ENCODE measurements at regions not wholly inside any gene's neighbourhood (a gene's known extent, or its start where the extent isn't known, plus 50 kb on each side); places are given as distances from the start of the nearest gene placed in this dataset.

DNA sequence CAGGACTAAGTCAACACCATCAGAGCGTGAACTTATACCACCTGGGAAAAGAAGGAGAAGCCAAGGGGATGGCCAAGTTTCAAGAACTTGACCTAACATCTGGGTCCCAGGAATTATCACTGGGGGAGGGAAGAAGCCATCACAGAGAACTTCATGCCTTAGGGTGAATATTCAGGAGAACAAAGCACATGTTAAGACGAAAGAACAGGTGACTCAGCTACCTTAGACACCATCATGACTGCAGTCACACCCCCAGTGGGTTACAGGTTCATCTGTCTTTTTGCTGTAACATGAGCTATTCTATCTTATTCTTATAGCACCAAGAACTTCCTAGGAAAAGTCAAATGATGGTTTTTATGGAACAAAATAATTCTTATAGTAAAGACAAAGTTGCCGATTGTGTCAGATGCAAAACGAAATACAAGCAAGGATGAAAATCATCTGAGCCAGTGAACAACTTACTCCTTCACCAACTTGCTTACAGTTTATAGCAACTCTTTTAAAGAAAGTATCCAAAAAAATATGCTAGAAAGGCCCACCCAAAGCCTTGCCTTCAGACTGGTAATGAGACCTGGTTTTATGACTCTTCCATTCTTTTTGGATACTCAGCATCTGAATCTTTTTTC lies 72.0 kb downstream of the TPRA1 start:
- Histone ChIP-seq H3K36me3 (ENCODE audit: control insufficient read depth in 1 of 2, insufficient read depth in 2 of 2, low read length in 2 of 2) (no peaks in the 10 kb centered on the region), H3K4me1 (ENCODE audit: control insufficient read depth in 1 of 2, insufficient read depth in 2 of 2, low read length in 2 of 2) (no peaks in the 10 kb centered on the region), H3K79me2 (ENCODE audit: insufficient read depth, low read length) (no peaks in the 10 kb centered on the region), H3K27ac (ENCODE audit: low read depth, low read length) (no peak overlapping the region), H3K4me3 (replicated peaks in 1 of 2; ENCODE audit: low read depth in 1 of 2, low read length in 2 of 2) (no peak overlapping the region), H2AFZ (ENCODE audit: low read depth, low read length, poor library complexity, severe bottlenecking) (no peak overlapping the region), H3K27me3 (ENCODE audit: insufficient read depth, low read length) (0 out of 2 replicates have a peak, but pooled peaks cover 5% of the 10 kb centered on the region), H3K9me2 (ENCODE audit: insufficient read depth) (no peaks in the 10 kb centered on the region), H3K9ac (ENCODE audit: low read length) (no peak overlapping the region), H3K4me2 (ENCODE audit: low read length) (no peak overlapping the region), H4K20me1 (ENCODE audit: insufficient read depth) (no peaks in the 10 kb centered on the region), H3K9me3 (ENCODE audit: control insufficient read depth in 1 of 2, insufficient read depth in 1 of 2, low read depth in 1 of 2, low read length in 2 of 2) (no peaks in the 10 kb centered on the region)
- no TSS peak for BruUV-seq (replicated peaks)
- ChIA-PET RAD21 (ENCODE audit: low non-redundant PET in 1 of 2, low total read pairs in 2 of 2, uncharacterized antibody in 2 of 2, unreplicated experiment in 2 of 2) (no interaction called here), POLR2A (no interaction called here), CTCF (no interaction called here)
- TF ChIP-seq CEBPB (IDR thresholded peaks at IDR 0.05; ENCODE audit: low read depth) = no peak
- no peak for TF ChIP-seq RAD21 (IDR thresholded peaks at IDR 0.05; ENCODE audit: low read depth)
- TF ChIP-seq SRF (IDR thresholded peaks at IDR 0.05; ENCODE audit: low read depth) = no peak
- no peak for TF ChIP-seq CTCF (IDR thresholded peaks at IDR 0.05 in 2 of 3, conservative IDR thresholded peaks at IDR 0.05 in 1 of 3; ENCODE audit: borderline replicate concordance in 1 of 3, insufficient read depth in 1 of 3, low read depth in 2 of 3, low read length in 2 of 3)
- TF ChIP-seq ZNF274 (IDR thresholded peaks at IDR 0.05; ENCODE audit: low read depth, low read length) = no peak
- TF ChIP-seq REST (IDR thresholded peaks at IDR 0.05; ENCODE audit: low read depth) = no peak
- TF ChIP-seq SP1 (IDR thresholded peaks at IDR 0.05; ENCODE audit: low read depth) = no peak
- TF ChIP-seq POLR2A (IDR thresholded peaks at IDR 0.05; ENCODE audit: borderline replicate concordance, extremely low read depth, insufficient read depth, insufficient read length) = no peak
- no peak for TF ChIP-seq SIN3A (IDR thresholded peaks at IDR 0.05; ENCODE audit: low read depth)
- TF ChIP-seq, protein P1, sequence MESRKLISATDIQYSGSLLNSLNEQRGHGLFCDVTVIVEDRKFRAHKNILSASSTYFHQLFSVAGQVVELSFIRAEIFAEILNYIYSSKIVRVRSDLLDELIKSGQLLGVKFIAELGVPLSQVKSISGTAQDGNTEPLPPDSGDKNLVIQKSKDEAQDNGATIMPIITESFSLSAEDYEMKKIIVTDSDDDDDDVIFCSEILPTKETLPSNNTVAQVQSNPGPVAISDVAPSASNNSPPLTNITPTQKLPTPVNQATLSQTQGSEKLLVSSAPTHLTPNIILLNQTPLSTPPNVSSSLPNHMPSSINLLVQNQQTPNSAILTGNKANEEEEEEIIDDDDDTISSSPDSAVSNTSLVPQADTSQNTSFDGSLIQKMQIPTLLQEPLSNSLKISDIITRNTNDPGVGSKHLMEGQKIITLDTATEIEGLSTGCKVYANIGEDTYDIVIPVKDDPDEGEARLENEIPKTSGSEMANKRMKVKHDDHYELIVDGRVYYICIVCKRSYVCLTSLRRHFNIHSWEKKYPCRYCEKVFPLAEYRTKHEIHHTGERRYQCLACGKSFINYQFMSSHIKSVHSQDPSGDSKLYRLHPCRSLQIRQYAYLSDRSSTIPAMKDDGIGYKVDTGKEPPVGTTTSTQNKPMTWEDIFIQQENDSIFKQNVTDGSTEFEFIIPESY (IDR thresholded peaks at IDR 0.05; ENCODE audit: extremely low read depth, insufficient replicate concordance, low read length) = no peak
- no peak for TF ChIP-seq ELF1 (IDR thresholded peaks at IDR 0.05; ENCODE audit: borderline replicate concordance, low read depth)
- TF ChIP-seq ATF3 (IDR thresholded peaks at IDR 0.05) = no peak
- TF ChIP-seq ZFX (IDR thresholded peaks at IDR 0.05) = no peak
- TF ChIP-seq EZH2 (IDR thresholded peaks at IDR 0.05) = no peak
- TF ChIP-seq FOSL1 (IDR thresholded peaks at IDR 0.05; ENCODE audit: low read depth) = no peak
- TF ChIP-seq EGR1 (IDR thresholded peaks at IDR 0.05; ENCODE audit: low read depth) = no peak
- no peak for TF ChIP-seq MAX (IDR thresholded peaks at IDR 0.05)
- TF ChIP-seq CBX3 (IDR thresholded peaks at IDR 0.05; ENCODE audit: low read depth) = no peak
- DNase-seq (ENCODE audit: low read depth, low spot score) (no peak), ATAC-seq (no peak)
- intact Hi-C loops (cut with micrococcal nuclease) = no loop called here

All from HCT116 (cell line).